Nephron progenitor cell (in vitro differentiated cells): ENCODE measurements at regions not wholly inside any gene's neighbourhood (a gene's known extent, or its start where the extent isn't known, plus 50 kb on each side); places are given as distances from the start of the nearest gene placed in this dataset.
"Not testable (repeated sequence)": the region's sequence is repeated elsewhere in the genome, so short reads cannot be mapped to it uniquely, and the experiment has no call there.

Experiments
- DNase-seq: peaks from one replicate; pipeline ENCODE4 v3.0.0; 2021
- H3K27ac Mint-ChIP-seq: 2 replicates; pipeline ENCODE4 v1.8.0; 2021; ENCODE audit warnings: mild to moderate bottlenecking, moderate library complexity, mixed read lengths
- H3K27me3 Mint-ChIP-seq: 2 replicates; pipeline ENCODE4 v1.8.0; 2021; ENCODE audit warnings: mild to moderate bottlenecking, low read depth, mixed read lengths; ENCODE audit not compliant: poor library complexity
- H3K36me3 Mint-ChIP-seq: 2 replicates; pipeline ENCODE4 v1.8.0; 2021; ENCODE audit warnings: low read depth, mixed read lengths
- H3K4me1 Mint-ChIP-seq: 2 replicates; pipeline ENCODE4 v1.8.0; 2021; ENCODE audit warnings: mixed read lengths
- H3K4me3 Mint-ChIP-seq: 2 replicates; pipeline ENCODE4 v1.8.0; 2021; ENCODE audit warnings: mild to moderate bottlenecking, moderate library complexity, mixed read lengths
- H3K9me3 Mint-ChIP-seq: 2 replicates; pipeline ENCODE4 v1.8.0; 2021; ENCODE audit warnings: mild to moderate bottlenecking, moderate library complexity, mixed read lengths
- TF ChIP-seq, protein P1 (sequence below): fragments of 200-600 bp; sonication (generic); IDR thresholded peaks from 2 replicates; pipeline ENCODE4 v1.5.0; 2021; ENCODE audit warnings: antibody characterized with exemption

DNA sequence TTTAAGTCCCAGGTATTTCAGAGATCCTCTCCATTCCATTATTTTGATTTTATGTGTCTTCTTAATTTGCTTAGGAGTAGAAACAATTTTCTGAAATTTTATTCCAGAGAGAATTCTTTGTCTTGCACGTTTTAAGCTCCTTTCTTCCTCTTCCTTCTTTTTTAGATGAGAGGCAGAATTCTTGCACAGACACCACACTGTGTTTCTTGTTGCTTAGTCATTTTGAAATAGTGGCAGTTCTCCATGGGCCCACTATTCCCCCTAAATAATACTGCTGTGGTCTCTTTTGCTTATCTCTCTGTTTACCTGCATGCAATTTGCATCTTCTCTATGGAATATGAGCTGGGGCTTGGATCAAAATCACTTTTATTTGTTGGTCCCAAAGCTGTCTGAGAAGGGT is 54.3 kb upstream of the WAC start:
- Mint-ChIP-seq H3K4me3 (no peak overlapping the region), H3K9me3 (peaks cover 26% of the 10 kb centered on the region), H3K27ac (no peak overlapping the region), H3K4me1 (peaks cover 18% of the 10 kb centered on the region), H3K27me3 (peaks cover 15% of the 10 kb centered on the region), H3K36me3 (no peaks in the 10 kb centered on the region)
- TF ChIP-seq, protein P1, sequence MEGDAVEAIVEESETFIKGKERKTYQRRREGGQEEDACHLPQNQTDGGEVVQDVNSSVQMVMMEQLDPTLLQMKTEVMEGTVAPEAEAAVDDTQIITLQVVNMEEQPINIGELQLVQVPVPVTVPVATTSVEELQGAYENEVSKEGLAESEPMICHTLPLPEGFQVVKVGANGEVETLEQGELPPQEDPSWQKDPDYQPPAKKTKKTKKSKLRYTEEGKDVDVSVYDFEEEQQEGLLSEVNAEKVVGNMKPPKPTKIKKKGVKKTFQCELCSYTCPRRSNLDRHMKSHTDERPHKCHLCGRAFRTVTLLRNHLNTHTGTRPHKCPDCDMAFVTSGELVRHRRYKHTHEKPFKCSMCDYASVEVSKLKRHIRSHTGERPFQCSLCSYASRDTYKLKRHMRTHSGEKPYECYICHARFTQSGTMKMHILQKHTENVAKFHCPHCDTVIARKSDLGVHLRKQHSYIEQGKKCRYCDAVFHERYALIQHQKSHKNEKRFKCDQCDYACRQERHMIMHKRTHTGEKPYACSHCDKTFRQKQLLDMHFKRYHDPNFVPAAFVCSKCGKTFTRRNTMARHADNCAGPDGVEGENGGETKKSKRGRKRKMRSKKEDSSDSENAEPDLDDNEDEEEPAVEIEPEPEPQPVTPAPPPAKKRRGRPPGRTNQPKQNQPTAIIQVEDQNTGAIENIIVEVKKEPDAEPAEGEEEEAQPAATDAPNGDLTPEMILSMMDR, result no peak
- no peak for DNase-seq

GRCh38 chr10:28479425-28479865 is 53.5 kb upstream of the WAC start:
- Mint-ChIP-seq H3K36me3 (no peaks in the 10 kb centered on the region), H3K27ac (peak overlapping the region; percentile 85), H3K4me1 (peaks cover 18% of the 10 kb centered on the region)

GRCh38 chr10:28479927-28480627 is 52.8 kb upstream of the WAC start:
- Mint-ChIP-seq H3K27ac (peak overlapping the region; percentile 85), H3K4me3 (no peak overlapping the region)

More at GRCh38 chr10:28479425-28479865, 53.5 kb upstream of the WAC start:
- peaks cover 23% of the 10 kb centered on the region for H3K9me3 Mint-ChIP-seq
- H3K27me3 Mint-ChIP-seq, result peaks cover 15% of the 10 kb centered on the region
- TF ChIP-seq, protein P1, result no peak
- DNase-seq, result no peak
- no peak overlapping the region for H3K4me3 Mint-ChIP-seq

GRCh38 chr10:28480628-28480965 is 52.3 kb upstream of the WAC start:
- no peak overlapping the region for H3K4me3 Mint-ChIP-seq
- H3K27ac Mint-ChIP-seq, result peak overlapping the region; percentile 2
- H3K36me3 Mint-ChIP-seq, result no peaks in the 10 kb centered on the region

More at GRCh38 chr10:28479927-28480627, 52.8 kb upstream of the WAC start:
- H3K36me3 Mint-ChIP-seq, result no peaks in the 10 kb centered on the region
- H3K27me3 Mint-ChIP-seq, result peaks cover 13% of the 10 kb centered on the region
- H3K4me1 Mint-ChIP-seq, result peaks cover 18% of the 10 kb centered on the region
- DNase-seq, result no peak
- H3K9me3 Mint-ChIP-seq, result peaks cover 22% of the 10 kb centered on the region
- TF ChIP-seq, protein P1, result no peak

GRCh38 chr10:28481346-28481745 is 51.6 kb upstream of the WAC start:
- not testable (repeated sequence) for H3K27me3 Mint-ChIP-seq, DNase-seq, H3K27ac Mint-ChIP-seq, H3K36me3 Mint-ChIP-seq, H3K4me3 Mint-ChIP-seq
- Mint-ChIP-seq H3K4me1 (peaks cover 18% of the 10 kb centered on the region), H3K9me3 (peaks cover 17% of the 10 kb centered on the region)

More at GRCh38 chr10:28480628-28480965, 52.3 kb upstream of the WAC start:
- no peak for DNase-seq
- H3K4me1 Mint-ChIP-seq, result peaks cover 18% of the 10 kb centered on the region
- TF ChIP-seq, protein P1, result no peak
- peaks cover 12% of the 10 kb centered on the region for H3K27me3 Mint-ChIP-seq
- peaks cover 20% of the 10 kb centered on the region for H3K9me3 Mint-ChIP-seq

DNA sequence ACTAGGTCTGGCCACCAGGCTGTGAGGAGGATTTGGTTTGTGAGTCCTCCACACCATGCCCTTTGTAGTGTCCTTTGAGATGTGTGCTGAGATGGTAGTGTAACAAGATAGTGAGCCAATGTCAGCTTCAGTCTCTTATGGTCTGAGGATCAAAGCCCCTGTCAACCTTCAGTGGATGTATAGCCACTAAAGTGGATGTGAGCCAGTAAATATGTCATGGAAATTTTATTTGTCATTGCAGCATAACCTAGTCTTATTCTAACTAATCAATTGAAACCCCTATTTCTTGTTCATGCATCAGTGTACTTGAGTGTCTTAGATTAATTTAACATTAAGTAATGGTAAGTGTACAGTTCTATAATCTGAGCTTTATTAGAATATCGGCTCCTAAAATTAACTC is 51.0 kb upstream of the WAC start:
- DNase-seq, result no peak
- H3K36me3 Mint-ChIP-seq, result no peaks in the 10 kb centered on the region
- TF ChIP-seq, protein P1, result no peak
- H3K4me3 Mint-ChIP-seq, result no peak overlapping the region
- peaks cover 6% of the 10 kb centered on the region for H3K27me3 Mint-ChIP-seq
- H3K9me3 Mint-ChIP-seq, result peaks cover 17% of the 10 kb centered on the region
- peak overlapping the region; percentile 36 for H3K27ac Mint-ChIP-seq
- H3K4me1 Mint-ChIP-seq, result peaks cover 18% of the 10 kb centered on the region
